GM19023 (cell line): ENCODE measurements at regions not wholly inside any gene's neighbourhood (a gene's known extent, or its start where the extent isn't known, plus 50 kb on each side); places are given as distances from the start of the nearest gene placed in this dataset.
A peak's percentile ranks its signal among the peaks of the same experiment; 100 is the strongest.

Experiments
- ATAC-seq: cut with Tn5 transposase; IDR thresholded peaks from one replicate; pipeline ENCODE4 v1.9.1; 2021; ENCODE audit warnings: mild to moderate bottlenecking, moderate library complexity; ENCODE audit not compliant: unreplicated experiment

DNA sequence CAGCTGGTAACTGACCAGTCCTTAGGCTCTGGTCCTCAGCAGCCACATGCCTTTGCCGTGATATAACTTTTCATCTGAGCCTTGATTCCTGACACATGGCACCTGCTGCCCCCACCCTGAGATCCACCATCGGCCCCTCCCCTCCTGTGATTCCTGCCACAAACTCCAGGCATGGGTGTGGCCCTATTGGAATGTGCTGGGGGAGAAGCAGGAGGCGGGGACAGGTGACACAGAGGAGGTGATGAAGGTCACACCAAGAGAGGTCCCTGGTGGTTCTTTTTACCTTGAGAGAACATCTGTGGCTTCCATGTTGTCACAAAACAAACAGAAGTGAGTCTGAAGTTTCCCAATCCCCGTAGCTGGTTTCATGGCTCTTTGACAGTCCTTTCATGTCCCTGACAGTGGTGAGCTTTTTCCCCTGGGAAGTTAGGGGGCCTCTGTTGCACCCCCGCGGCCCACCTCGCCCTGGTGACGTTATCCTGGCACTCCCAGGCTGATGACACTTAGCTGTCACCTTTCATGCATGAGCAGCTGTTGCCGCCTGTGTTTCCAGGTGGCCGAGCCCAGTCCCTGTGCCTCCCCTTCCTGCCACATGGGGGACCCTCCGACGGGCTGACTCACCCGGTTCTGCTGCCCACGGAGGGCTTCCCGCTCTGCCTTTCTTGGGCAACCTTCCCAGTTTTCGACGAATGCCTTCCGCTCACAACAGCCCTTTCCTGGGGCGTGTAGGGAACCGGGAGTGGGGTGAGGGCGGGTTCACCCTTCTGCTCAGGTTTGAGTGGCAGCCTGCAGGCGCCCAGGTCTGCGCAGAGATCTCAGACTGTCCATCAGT is 66.3 kb upstream of the GLI2 start:
- no peak for ATAC-seq

DNA sequence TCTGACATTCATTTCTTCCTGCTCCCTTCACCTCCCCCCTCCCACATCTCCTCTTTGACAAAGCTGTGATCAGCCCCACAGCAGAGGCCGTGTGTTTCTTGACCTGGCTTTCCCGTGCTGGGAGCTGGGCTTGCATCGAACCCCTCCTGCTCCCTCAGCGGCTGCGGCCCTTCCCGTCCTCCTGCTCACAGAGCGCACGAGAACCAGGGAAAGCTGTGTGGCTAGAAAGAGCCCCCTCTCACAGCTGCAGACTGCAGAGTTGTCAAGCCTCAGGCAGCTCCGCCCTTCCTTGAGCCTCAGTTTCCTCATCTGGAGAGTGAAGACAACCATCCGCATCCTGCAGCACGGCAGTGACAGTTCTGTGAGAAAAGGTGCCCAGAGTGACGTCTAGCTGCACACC is 65.7 kb upstream of the GLI2 start:
- ATAC-seq = no peak

DNA sequence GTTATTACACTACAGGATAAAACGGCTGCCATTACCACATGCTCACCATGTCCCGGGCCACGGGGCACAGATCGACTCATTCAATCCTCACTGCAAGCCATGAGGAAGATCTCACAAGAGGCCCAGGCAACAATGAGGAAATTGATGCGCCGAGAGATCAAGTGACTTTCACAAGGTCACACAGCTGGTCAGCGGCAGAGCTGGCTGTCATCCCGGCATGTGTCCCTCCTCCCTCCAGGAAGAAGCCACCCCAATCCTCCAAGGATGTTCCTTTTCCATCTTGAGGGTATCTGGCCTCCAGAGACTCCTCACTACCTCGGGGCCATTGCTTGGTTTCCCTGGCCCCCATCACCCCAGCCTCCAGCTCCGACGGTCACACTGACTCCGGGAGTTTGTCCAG is 65.3 kb upstream of the GLI2 start:
- ATAC-seq = no peak

GRCh38 chr2:120670771-120671480 is 64.7 kb upstream of the GLI2 start:
- no peak for ATAC-seq

DNA sequence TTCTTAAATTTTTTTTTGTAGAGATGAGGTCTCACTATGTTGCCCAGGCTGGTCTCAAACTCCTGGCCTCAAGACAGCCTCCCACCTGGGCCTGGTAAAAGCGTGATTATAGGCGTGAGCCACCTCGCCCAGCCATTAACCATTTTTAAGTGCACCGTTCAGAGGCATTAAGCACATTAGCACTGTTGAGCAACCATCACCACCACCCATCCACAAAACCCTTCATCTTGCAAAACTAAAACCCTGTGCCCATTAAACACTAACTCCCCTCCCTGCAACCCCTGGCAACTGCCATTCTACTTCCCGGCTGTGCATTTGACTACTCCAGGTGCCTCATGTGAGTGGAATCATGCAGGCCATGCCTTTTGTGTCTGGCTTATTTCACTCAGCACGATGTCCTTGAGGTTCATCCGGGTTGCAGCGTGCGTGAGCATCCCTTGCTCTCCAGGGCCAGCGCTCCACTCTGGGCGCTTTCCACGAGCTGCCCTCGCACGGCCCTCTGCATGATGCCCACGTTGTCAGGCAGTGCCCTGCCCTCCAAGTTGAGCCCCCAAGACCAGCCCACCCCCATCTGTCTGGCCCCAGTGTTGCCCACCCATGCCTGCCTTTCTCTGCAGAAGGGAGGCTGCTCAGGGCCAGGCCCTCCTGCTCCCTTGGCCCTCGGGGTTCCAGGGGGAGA is 63.0 kb upstream of the GLI2 start:
- no peak for ATAC-seq

GRCh38 chr2:120673205-120673550 is 62.5 kb upstream of the GLI2 start:
- ATAC-seq = no peak

DNA sequence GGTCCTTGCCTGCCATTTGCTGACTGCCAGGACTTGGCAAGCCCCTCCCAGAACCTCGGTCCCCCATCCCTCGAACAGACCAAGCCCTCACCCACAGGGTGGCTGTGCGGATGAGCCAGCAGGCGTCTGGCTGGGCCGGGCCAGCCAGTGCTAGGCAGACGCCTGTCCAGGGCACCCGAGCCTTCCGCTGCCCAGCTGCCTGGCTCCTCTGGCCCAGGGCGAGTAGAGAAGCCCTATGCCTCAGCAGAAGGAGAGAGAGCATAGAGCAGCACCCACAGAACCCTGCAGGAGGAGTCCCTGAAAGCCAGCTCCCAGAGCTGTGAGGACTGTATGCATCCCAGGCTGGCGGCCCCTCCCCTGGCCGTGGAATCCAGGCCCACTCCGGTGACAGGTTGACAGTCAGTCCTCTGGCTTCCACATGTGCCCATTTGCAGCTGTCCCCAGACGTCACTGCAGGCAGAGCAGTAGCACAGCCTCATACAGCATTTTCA is 62.1 kb upstream of the GLI2 start:
- no peak for ATAC-seq

DNA sequence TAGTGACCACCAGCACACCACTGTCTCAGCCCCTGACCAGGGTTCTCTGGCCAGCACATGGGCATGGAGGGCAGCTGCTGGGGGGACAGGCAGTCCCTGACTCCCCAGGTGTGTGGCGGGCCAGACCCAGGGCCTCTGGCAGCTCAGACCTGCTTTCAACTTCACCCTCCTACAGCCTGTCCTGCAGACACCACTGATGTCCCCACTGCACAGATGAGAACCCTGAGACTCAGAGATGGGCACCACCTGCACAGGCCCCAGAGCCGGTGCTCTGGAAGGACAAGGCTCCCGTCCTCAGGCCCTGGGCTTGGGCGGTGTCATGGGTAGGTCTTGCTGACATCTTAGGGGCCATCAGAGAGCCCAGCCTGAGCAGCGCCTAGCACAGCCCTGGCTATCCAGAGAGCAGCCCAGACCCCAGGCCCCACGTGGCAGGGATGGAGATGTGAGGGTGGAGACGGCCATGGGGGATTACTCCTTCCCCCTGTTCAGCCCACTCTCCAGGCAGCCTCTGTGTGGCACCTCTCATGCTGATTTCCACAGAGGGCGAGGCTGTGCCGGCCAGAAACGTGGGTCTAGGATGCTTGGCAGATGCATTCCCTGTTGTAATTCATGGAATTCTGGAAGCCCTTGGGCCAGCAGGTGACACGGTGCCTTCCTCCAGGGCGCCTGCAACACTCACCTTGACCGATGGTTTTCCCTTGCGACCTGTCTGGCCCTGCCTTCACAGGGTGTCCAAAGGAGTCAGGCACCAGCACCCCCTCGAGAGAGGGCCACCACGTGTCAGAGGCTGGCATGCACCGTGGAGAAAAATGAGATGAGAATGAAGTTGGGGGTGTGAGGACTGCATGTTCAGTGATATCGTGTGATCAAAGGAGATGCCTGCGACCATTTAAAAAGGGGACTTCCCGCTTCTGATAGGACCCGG is 61.2 kb upstream of the GLI2 start:
- no peak for ATAC-seq

DNA sequence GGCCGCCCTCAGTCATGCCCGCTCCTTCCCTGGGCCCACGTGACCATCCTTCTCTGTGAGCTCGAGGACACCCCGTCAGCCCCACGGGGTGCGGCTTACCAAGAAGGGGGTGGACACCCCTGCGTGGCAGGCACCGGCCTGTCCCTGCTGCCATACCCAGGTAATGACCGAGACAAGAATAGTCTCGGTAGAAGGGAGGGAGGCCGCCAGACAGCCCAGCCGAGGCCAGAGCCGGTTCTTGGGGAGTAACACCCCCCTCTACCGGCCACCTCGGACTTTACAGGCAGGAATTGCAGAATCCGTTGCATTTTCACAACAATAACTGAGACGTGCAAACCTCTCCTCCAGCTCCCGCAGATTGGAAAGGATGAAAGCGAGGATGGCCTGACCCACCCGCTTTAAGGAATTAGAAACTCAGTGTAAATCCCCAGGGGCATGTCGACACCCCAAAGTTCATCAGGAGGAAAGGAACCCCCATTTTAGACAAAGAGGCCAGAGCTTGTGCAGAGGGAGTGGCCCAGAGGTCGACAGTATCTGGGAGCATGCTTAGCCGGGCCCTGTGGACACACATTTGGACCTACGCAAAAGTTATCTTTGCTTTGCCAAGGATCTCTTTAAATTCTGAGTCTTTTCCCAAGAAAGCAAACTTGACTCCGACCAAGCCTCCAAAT is 60.1 kb upstream of the GLI2 start:
- peak; percentile 47 for ATAC-seq

- no peak for ATAC-seq
Observed at GRCh38 chr2:120677221-120677620, 58.4 kb upstream of the GLI2 start.

GRCh38 chr2:120677696-120678247 is 57.9 kb upstream of the GLI2 start:
- no peak for ATAC-seq

DNA sequence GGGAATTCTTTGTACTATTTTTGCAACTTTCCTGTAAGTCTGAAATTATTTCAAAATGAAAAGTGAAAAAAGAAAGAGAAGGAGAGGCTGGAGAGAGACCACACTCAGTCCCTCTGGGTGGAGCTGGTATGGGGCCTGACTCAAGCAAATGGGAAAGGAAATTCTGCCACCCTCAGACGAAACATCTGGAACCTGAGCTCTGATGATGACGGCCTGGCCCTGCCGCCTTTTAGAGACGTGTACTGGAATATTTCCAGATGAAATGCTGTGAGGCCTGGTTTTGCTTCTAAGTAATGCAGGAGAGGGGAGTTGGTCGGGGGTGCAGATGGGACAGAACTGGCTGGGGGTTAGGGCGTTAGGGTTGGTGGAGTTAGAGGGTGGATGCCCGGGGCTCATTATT is 57.4 kb upstream of the GLI2 start:
- no peak for ATAC-seq

DNA sequence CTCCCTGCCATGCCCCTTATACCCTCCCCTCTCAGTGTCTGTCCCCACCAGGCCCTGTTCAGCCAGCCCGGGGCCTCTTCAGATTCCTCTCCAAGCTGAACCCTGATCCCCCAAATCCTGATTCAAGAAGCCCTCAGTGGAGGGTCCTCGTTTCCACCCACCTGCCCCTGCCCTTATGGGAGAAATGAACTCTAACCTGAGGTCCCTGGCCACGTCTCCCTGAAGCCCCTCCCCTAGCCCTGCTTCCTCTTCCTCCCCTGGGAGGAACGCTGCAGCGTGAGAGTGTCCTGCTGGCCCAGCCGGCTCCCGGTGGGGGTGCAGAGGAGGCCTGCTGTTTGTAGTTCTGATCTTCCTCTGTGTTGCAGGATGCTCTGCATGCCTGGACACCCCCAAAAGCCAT is 56.7 kb upstream of the GLI2 start:
- no peak for ATAC-seq

- ATAC-seq = no peak
Observed at GRCh38 chr2:120679526-120679925, 56.1 kb upstream of the GLI2 start.

DNA sequence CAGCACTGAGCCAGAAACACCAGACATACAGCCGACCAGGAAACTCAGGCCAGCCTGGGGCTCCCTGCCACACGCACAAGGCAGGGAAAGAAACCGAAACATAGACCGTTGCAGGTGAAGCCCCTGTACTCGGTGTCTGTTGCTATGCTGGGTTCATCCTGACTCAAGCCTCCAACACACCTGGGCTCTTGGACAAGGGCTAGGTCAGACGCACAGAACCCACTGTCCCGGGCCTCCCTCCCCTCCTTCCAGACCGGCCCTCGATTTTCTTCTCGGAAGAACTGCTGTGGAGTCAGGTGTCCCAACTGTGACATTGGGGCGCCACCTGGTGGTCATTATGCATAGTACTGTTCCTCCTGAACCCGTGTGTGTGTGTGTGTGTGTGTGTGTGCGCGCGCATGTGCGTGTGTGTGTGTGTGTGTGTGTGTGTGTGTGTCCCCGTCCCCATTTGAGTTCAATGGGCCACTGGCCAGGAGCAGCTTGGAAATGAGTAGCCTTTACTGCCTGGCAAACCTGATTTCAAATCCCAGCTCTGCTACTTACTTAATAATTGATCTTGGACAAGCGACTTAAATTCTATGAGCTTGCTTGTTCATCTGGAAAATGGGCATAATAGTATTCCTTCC is 55.4 kb upstream of the GLI2 start:
- ATAC-seq = peak; percentile 82

- ATAC-seq = no peak
Observed at GRCh38 chr2:120681181-120681580, 54.5 kb upstream of the GLI2 start.

DNA sequence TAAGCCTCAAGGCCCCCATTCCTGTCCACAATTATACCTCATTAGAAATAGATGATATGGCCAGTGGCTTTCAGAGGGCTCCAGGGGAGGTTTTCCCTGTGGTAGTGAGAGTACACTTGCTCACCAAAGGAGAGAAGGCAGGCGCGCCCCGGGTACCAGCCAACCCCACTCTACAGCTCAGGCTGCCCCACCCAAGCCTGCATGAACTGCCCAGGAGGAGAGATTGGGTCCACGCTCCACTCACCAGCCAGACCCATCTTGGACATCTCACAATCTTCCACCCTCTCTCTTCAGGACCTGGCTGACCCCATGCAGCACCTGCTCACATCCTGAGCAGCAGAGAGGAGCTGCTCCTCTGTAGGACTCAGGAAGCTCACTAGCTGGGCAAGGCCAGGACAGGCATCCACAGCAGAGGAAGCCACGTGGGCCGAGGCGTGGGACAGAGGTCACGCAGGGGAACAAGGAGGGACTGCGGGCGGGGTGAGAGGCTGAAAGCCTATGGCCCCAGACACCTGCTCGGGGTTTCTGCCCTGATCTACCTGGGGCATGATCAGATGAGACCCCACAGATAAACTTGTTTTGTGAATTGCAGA is 53.9 kb upstream of the GLI2 start:
- ATAC-seq = no peak

GRCh38 chr2:120682654-120683053 is 53.0 kb upstream of the GLI2 start:
- ATAC-seq = no peak

- ATAC-seq = no peak
Observed at GRCh38 chr2:120683081-120683480, 52.6 kb upstream of the GLI2 start.
